Right kidney (tissue), 1 donor: ENCODE measurements at regions not wholly inside any gene's neighbourhood (a gene's known extent, or its start where the extent isn't known, plus 50 kb on each side); places are given as distances from the start of the nearest gene placed in this dataset.

Experiments used
- DNase-seq: peaks from one replicate; pipeline ENCODE4 v3.0.0-alpha.2; 2016

GRCh38 chr20:54364365-54364764 is 111.0 kb upstream of the DOK5 start:
- no peak for DNase-seq

GRCh38 chr20:54364919-54365318 is 110.5 kb upstream of the DOK5 start:
- no peak for DNase-seq

DNA sequence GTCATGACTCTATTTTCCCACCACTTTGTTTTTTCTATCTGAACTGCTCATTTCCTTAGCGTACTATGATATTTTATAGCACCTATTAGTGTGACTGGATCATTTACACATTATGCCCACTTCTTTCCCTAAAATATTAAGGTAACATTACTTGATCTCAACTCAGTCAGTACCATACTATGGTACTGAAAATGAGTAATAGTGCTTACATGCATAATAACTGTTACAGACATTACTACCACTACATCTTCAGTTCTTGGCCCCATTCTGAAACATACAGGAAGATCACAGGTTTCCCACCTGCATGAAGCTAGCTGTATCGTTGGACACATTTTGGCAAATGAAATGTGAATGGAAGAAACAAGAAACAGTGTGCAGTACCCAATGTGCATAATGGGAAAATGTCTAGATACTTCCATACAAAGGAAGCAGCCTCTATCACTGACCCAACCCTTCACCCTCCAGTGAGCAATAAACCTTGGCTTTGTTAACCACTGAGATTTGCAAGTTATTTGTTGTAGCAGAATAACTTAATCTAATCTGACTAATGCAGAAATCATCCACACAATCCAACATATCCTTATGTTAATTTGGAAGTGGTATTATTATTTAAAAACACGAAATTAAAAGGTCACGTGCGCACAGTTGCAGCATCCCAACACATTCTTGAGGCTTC is 108.6 kb upstream of the DOK5 start:
- no peak for DNase-seq

- DNase-seq: no peak
These were observed 106.8 kb upstream of the DOK5 start for GRCh38 chr20:54368570-54368969.

DNA sequence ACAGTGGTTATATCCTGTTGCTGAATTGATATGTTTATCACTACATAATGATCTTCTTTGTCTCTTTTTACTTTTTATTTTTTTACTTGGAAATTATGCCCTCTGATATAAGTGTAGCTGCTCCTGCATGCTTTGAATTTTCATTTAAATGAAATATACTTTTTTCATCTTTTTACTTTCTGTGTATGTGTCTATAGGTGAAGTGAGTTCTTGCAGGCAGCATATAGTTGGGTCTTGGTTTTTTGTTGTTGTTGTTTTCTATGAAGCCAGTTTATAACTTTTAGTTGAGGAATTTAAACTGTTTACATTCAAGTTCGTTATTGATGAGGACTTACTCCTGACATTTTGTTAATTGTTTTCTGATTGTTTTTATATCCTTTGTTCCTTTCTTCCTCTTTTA is 103.1 kb upstream of the DOK5 start:
- no peak for DNase-seq

DNA sequence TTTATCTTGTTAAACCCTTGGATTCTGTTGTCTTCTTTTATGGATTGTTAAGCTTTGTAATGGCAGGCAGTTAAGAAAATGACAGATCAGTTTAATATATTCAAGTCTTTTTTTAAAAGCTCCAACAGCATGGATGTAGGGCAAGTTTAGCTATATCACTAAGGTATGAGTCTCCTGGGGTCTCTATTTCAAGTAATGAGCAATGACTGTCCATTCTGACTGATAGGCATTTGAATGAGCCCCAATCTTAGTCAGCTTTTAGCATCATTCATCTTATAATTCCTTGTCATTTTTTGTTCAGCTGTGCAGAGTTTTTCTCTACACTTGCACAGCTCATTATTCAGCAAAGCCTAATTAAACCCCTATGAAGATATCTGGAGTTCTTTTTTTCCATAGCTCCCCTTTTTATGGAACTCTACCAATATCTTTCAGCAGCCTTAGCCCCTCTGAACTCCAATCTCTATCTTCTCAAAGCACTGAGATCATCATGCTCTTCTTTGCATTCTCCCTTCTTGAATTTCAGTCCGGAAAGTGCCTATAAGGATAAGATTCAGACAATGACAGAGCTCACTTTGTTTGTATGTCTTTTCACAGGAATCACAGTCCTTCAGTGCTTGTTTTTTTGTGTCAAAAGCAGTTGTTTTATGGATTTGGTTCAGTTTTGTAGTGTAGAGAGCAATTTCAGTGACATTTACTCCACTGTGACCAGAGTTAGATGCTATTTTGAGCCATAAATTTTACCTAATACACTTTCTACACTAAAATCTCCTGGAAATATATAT is 97.2 kb upstream of the DOK5 start:
- no peak for DNase-seq

GRCh38 chr20:54379893-54380584 is 95.4 kb upstream of the DOK5 start:
- no peak for DNase-seq

GRCh38 chr20:54382419-54382818 is 93.0 kb upstream of the DOK5 start:
- peak; percentile 20 for DNase-seq

GRCh38 chr20:54385746-54386145 is 89.6 kb upstream of the DOK5 start:
- no peak for DNase-seq

DNA sequence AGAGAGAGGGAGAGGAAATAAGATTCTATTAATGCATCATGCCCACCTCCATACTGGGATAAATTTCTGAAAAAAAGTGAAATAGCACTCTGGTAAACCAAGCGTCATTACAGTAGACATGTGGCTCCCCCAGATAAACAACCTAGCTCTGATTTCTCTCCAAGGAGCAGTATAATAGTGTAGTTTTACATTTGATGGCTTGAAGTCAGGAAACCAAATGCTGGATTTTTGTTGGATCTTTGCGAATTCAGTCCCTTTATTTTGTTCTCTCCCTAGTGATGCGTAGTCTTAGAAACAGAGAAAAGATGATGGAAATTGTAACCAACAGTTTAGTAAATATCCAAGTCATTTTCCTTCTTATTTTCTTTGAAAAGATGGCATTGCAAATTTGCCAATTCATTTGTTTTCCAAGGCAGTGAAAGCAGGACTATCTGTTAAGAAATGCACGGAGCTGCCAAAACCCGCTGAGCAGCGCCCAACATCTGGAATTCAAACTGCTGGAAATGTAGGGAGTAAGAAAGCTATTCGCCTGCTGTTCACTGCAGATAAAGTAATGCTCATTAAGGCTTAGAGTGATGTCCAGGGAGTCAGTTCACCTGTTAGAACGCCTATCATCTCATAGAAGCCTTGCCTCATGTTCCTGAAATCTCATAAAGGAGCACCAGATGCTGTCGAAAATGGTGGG is 85.7 kb upstream of the DOK5 start:
- DNase-seq: no peak

GRCh38 chr20:54397292-54398140 is 77.9 kb upstream of the DOK5 start:
- no peak for DNase-seq

DNA sequence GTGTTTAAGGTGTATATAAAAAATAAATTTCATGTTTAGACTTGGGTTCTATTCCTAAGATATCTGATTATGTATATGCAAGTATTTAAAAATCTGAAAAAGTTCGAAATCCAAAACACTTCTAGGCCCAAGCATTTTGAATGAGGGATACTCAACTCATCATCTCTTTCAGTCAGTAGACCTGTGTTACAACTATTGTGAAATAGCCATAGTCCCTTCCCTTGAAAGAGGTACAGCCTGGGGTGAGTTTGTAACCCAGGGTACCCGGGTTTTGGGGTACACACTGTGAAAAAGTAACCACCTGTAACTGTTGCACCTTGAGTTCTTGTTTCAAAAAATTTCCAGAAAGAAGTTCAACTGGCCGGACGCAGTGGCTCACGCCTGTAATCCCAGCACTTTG is 76.6 kb upstream of the DOK5 start:
- DNase-seq: no peak

GRCh38 chr20:54405540-54405939 is 69.9 kb upstream of the DOK5 start:
- DNase-seq: no peak

- DNase-seq: no peak
These were observed 67.9 kb upstream of the DOK5 start for GRCh38 chr20:54407459-54407858.

DNA sequence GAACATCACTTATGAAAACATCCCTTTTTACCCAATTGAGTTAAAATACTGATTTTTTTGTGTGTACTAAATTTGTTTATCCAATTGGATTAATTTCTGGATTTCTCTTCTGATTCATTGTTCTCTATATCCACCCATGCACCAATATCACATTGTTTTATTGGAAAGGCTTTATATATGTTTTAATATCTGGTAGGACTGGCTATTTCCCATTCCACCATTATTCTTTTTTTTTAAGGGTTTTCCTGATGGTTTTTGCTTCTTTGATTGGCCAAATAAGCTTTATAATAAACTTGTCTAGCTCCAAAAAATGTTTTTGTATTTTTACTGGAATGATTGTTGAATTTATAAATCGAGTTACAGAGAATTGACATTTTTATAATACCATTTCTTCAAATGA is 59.4 kb upstream of the DOK5 start:
- no peak for DNase-seq

- DNase-seq: no peak
These were observed 58.6 kb upstream of the DOK5 start for GRCh38 chr20:54416770-54417169.

- no peak for DNase-seq
These were observed 55.9 kb upstream of the DOK5 start for GRCh38 chr20:54419531-54419930.
